Thyroid gland (tissue), 4 donors: ENCODE measurements at regions not wholly inside any gene's neighbourhood (a gene's known extent, or its start where the extent isn't known, plus 50 kb on each side); places are given as distances from the start of the nearest gene placed in this dataset.
"Not testable (repeated sequence)": the region's sequence is repeated elsewhere in the genome, so short reads cannot be mapped to it uniquely, and the experiment has no call there.

ENCODE experiments used
- DNase-seq, 2 donors: peaks; one replicate each; pipeline ENCODE4 v3.0.0-alpha.2; 2019
- H3K27ac ChIP-seq, 3 donors: fragments of 200-600 bp; sonication (generic); 1 replicate in 2 of 3; 2 replicates in 1 of 3; pipeline ENCODE4 v1.5.1; 2016 to 2019; ENCODE audit warnings: mild to moderate bottlenecking in 1 of 3, moderate library complexity in 1 of 3
- H3K27me3 ChIP-seq: fragments of 200-600 bp; sonication (generic); one replicate; pipeline ENCODE4 v1.5.1; 2019
- H3K36me3 ChIP-seq, 2 donors: fragments of 200-600 bp; sonication (generic); one replicate each; pipeline ENCODE4 v1.5.1; 2016 to 2019
- H3K4me1 ChIP-seq, 2 donors: fragments of 200-600 bp; sonication (generic); one replicate each; pipeline ENCODE4 v1.5.1; 2017 to 2019
- H3K4me3 ChIP-seq, 3 donors: fragments of 200-600 bp; sonication (generic); replicated peaks in 1 of 3; 1 replicate in 2 of 3; 2 replicates in 1 of 3; pipeline ENCODE4 v1.5.1; 2016; ENCODE audit warnings: mild to moderate bottlenecking in 1 of 3
- H3K9me3 ChIP-seq: fragments of 200-600 bp; sonication (generic); one replicate; pipeline ENCODE4 v1.5.1; 2017
- CTCF ChIP-seq, 6 experiments: fragments of 200-600 bp in 3 of 6; fragments of 450-650 bp in 3 of 6; sonication (generic) in 3 of 6; IDR thresholded peaks; one replicate each; pipeline ENCODE4 v1.5.1; 2016 to 2019; ENCODE audit warnings: antibody characterized with exemption in 6 of 6, mild to moderate bottlenecking in 2 of 6, inconsistent platforms in 1 of 6, moderate library complexity in 1 of 6
- POLR2A ChIP-seq, 2 donors: fragments of 450-650 bp; IDR thresholded peaks; one replicate each; pipeline ENCODE4 v1.6.1; 2017; ENCODE audit warnings: antibody characterized with exemption in 2 of 2, mild to moderate bottlenecking in 2 of 2, moderate library complexity in 1 of 2
- WGBS, 2 donors: methylation state at CpG; one replicate each; pipeline ENCODE4 v1.1.5; 2017; 5-methylcytosine and 5-hydroxymethylcytosine counted together
- intact Hi-C: fragments of 100-400 bp; cut with DNase I; formaldehyde crosslinking; loops from one replicate; pipeline ENCODE4 v1.15.1; 2023

GRCh38 chr2:84224121-84224520 lies 235.0 kb downstream of the SUCLG1 start:
- no peak for DNase-seq
- H3K27ac ChIP-seq: no peak overlapping the region
- no peak overlapping the region for H3K4me3 ChIP-seq
- H3K9me3 ChIP-seq: no peaks in the 10 kb centered on the region
- no peaks in the 10 kb centered on the region for H3K36me3 ChIP-seq
- TF ChIP-seq POLR2A (IDR thresholded peaks at IDR 0.05): no peak
- TF ChIP-seq CTCF (IDR thresholded peaks at IDR 0.05): no peak
- no peaks in the 10 kb centered on the region for H3K27me3 ChIP-seq
- H3K4me1 ChIP-seq: no peaks in the 10 kb centered on the region
- intact Hi-C loops: no loop called here

GRCh38 chr2:84223191-84223590 lies 235.9 kb downstream of the SUCLG1 start:
- no peak for DNase-seq
- TF ChIP-seq CTCF (IDR thresholded peaks at IDR 0.05): no peak
- no peak for TF ChIP-seq POLR2A (IDR thresholded peaks at IDR 0.05)
- Histone ChIP-seq H3K9me3 (no peaks in the 10 kb centered on the region), H3K4me3 (no peak overlapping the region), H3K27me3 (no peaks in the 10 kb centered on the region), H3K36me3 (no peaks in the 10 kb centered on the region), H3K27ac (no peak overlapping the region), H3K4me1 (no peaks in the 10 kb centered on the region)
- WGBS, 2 donors: 71 to 84% methylated on average over 2 of the region's 2 CpGs
- intact Hi-C loops: no loop called here

- not testable (repeated sequence) for H3K4me3 ChIP-seq
Observed at GRCh38 chr2:84221102-84221501, 238.0 kb downstream of the SUCLG1 start.

GRCh38 chr2:84217456-84217855 lies 241.6 kb downstream of the SUCLG1 start:
- TF ChIP-seq POLR2A (IDR thresholded peaks at IDR 0.05): no peak
- Histone ChIP-seq H3K4me3 (no peak overlapping the region), H3K36me3 (no peaks in the 10 kb centered on the region), H3K9me3 (no peaks in the 10 kb centered on the region), H3K4me1 (no peaks in the 10 kb centered on the region), H3K27me3 (no peaks in the 10 kb centered on the region), H3K27ac (no peak overlapping the region)
- DNase-seq: no peak
- 75 to 82% methylated on average over 7 of the region's 7 CpGs for WGBS, 2 donors
- intact Hi-C loops: no loop called here

More at GRCh38 chr2:84221102-84221501, 238.0 kb downstream of the SUCLG1 start:
- H3K27ac ChIP-seq, H3K36me3 ChIP-seq, H3K4me1 ChIP-seq, H3K27me3 ChIP-seq, H3K9me3 ChIP-seq, DNase-seq, intact Hi-C loops: not testable (repeated sequence)
- WGBS, 2 donors: 85 to 90% methylated on average over 2 of the region's 2 CpGs

- no peaks in the 10 kb centered on the region for H3K36me3 ChIP-seq
- H3K4me1 ChIP-seq: no peaks in the 10 kb centered on the region
- H3K4me3 ChIP-seq: no peak overlapping the region
- TF ChIP-seq CTCF (IDR thresholded peaks at IDR 0.05) (no peak), POLR2A (IDR thresholded peaks at IDR 0.05) (no peak)
- no peak for DNase-seq
- intact Hi-C loops: no loop called here
- no peaks in the 10 kb centered on the region for H3K9me3 ChIP-seq
- H3K27me3 ChIP-seq: no peaks in the 10 kb centered on the region
- WGBS, 2 donors: 71 to 73% methylated on average over 3 of the region's 3 CpGs
- no peak overlapping the region for H3K27ac ChIP-seq
Observed at GRCh38 chr2:84214455-84214854, 244.6 kb downstream of the SUCLG1 start.

GRCh38 chr2:84212611-84213314 lies 246.3 kb downstream of the SUCLG1 start:
- intact Hi-C loops: no loop called here

More at GRCh38 chr2:84212611-84213314, 246.3 kb downstream of the SUCLG1 start:
- TF ChIP-seq POLR2A (IDR thresholded peaks at IDR 0.05): no peak
- TF ChIP-seq CTCF (IDR thresholded peaks at IDR 0.05): no peak
- no peaks in the 10 kb centered on the region for H3K36me3 ChIP-seq
- 74 to 80% methylated on average over 5 of the region's 5 CpGs for WGBS, 2 donors
- H3K27me3 ChIP-seq: no peaks in the 10 kb centered on the region
- no peaks in the 10 kb centered on the region for H3K4me1 ChIP-seq
- no peak overlapping the region for H3K27ac ChIP-seq
- H3K9me3 ChIP-seq: no peaks in the 10 kb centered on the region
- no peak for DNase-seq
- H3K4me3 ChIP-seq: no peak overlapping the region
